IPS DF 4.7 (cell line): ENCODE measurements at regions not wholly inside any gene's neighbourhood (a gene's known extent, or its start where the extent isn't known, plus 50 kb on each side); places are given as distances from the start of the nearest gene placed in this dataset.

Experiments used
- DNase-seq: peaks from one replicate; pipeline ENCODE4 v3.0.0-alpha.2; 2013; ENCODE audit warnings: low spot score; ENCODE audit errors: extremely low read depth

GRCh38 chr6:147811913-147812629, 303.6 kb downstream of the SAMD5 start:
- no peak for DNase-seq

GRCh38 chr6:147817042-147817689, 308.7 kb downstream of the SAMD5 start:
- no peak for DNase-seq

GRCh38 chr6:147820520-147820919, 312.0 kb downstream of the SAMD5 start:
- no peak for DNase-seq

- no peak for DNase-seq
These were observed 312.9 kb downstream of the SAMD5 start for GRCh38 chr6:147821295-147821897.

- DNase-seq: no peak
These were observed 315.4 kb downstream of the SAMD5 start for GRCh38 chr6:147823936-147824335.

GRCh38 chr6:147825848-147826247, 317.4 kb downstream of the SAMD5 start:
- no peak for DNase-seq

- no peak for DNase-seq
These were observed 318.2 kb downstream of the SAMD5 start for GRCh38 chr6:147826698-147827097.

GRCh38 chr6:147829418-147829817, 320.9 kb downstream of the SAMD5 start:
- DNase-seq: no peak

GRCh38 chr6:147829835-147830234, 321.3 kb downstream of the SAMD5 start:
- no peak for DNase-seq

GRCh38 chr6:147831356-147831755, 322.9 kb downstream of the SAMD5 start:
- DNase-seq: no peak

GRCh38 chr6:147833607-147834006, 325.1 kb downstream of the SAMD5 start:
- DNase-seq: no peak

GRCh38 chr6:147834084-147834776, 325.7 kb downstream of the SAMD5 start:
- DNase-seq: no peak

GRCh38 chr6:147837540-147837939, 329.1 kb downstream of the SAMD5 start:
- no peak for DNase-seq

GRCh38 chr6:147839708-147840610, 331.5 kb downstream of the SAMD5 start:
- no peak for DNase-seq

- no peak for DNase-seq
These were observed 333.2 kb downstream of the SAMD5 start for GRCh38 chr6:147841547-147842148.

GRCh38 chr6:147849401-147850330, 341.2 kb downstream of the SAMD5 start:
- DNase-seq: no peak

GRCh38 chr6:147852772-147853171, 344.3 kb downstream of the SAMD5 start:
- DNase-seq: no peak

- DNase-seq: no peak
These were observed 345.1 kb downstream of the SAMD5 start for GRCh38 chr6:147853574-147853973.

GRCh38 chr6:147855803-147856482, 347.5 kb downstream of the SAMD5 start:
- no peak for DNase-seq
